Adipocyte (in vitro differentiated cells): ENCODE measurements at regions not wholly inside any gene's neighbourhood (a gene's known extent, or its start where the extent isn't known, plus 50 kb on each side); places are given as distances from the start of the nearest gene placed in this dataset.

Source experiments
- DNase-seq: peaks from one replicate; pipeline ENCODE4 v3.0.0-alpha.2; 2015; ENCODE audit warnings: low read depth
- H3K27me3 ChIP-seq: replicated peaks from 2 replicates; pipeline ENCODE4 v1.7.0; 2013; ENCODE audit warnings: mild to moderate bottlenecking, low read length, moderate library complexity; ENCODE audit not compliant: control insufficient read depth, insufficient read depth
- H3K36me3 ChIP-seq: 2 replicates; pipeline ENCODE4 v1.7.0; 2013; ENCODE audit warnings: low read length, mild to moderate bottlenecking, moderate library complexity; ENCODE audit not compliant: control insufficient read depth, insufficient read depth, severe bottlenecking
- H3K4me1 ChIP-seq: 2 replicates; pipeline ENCODE4 v1.7.0; 2013; ENCODE audit warnings: mild to moderate bottlenecking, low read length, moderate library complexity; ENCODE audit not compliant: control insufficient read depth, insufficient read depth
- H3K4me3 ChIP-seq: 2 replicates; pipeline ENCODE4 v1.7.0; 2013; ENCODE audit warnings: mild to moderate bottlenecking, low read length, moderate library complexity
- H3K9ac ChIP-seq: 2 replicates; pipeline ENCODE4 v1.7.0; 2013; ENCODE audit warnings: mild to moderate bottlenecking, low read length, moderate library complexity
- H3K9me3 ChIP-seq: 2 replicates; pipeline ENCODE4 v1.7.0; 2013; ENCODE audit warnings: mild to moderate bottlenecking, low read length, moderate library complexity; ENCODE audit not compliant: control insufficient read depth

- Histone ChIP-seq H3K36me3 (no peaks in the 10 kb centered on the region), H3K27me3 (no peaks in the 10 kb centered on the region), H3K9me3 (peaks cover 5% of the 10 kb centered on the region), H3K4me1 (no peaks in the 10 kb centered on the region), H3K4me3 (no peak overlapping the region), H3K9ac (no peak overlapping the region)
- DNase-seq: no peak
Measured at GRCh38 chr18:4511166-4511565, 56.1 kb upstream of the DLGAP1 start.

- H3K9ac ChIP-seq: no peak overlapping the region
- H3K9me3 ChIP-seq: peaks cover 2% of the 10 kb centered on the region
- H3K4me3 ChIP-seq: no peak overlapping the region
- H3K27me3 ChIP-seq: no peaks in the 10 kb centered on the region
- H3K4me1 ChIP-seq: no peaks in the 10 kb centered on the region
- no peak for DNase-seq
- no peaks in the 10 kb centered on the region for H3K36me3 ChIP-seq
Measured at GRCh38 chr18:4510711-4511110, 55.6 kb upstream of the DLGAP1 start.

- H3K4me1 ChIP-seq: no peaks in the 10 kb centered on the region
- no peak for DNase-seq
- no peaks in the 10 kb centered on the region for H3K36me3 ChIP-seq
- no peaks in the 10 kb centered on the region for H3K27me3 ChIP-seq
- H3K4me3 ChIP-seq: no peak overlapping the region
- no peaks in the 10 kb centered on the region for H3K9me3 ChIP-seq
- no peak overlapping the region for H3K9ac ChIP-seq
Measured at GRCh38 chr18:4510160-4510559, 55.1 kb upstream of the DLGAP1 start.
